Neural crest cell (in vitro differentiated cells): ENCODE measurements at regions not wholly inside any gene's neighbourhood (a gene's known extent, or its start where the extent isn't known, plus 50 kb on each side); places are given as distances from the start of the nearest gene placed in this dataset.
"Not testable (repeated sequence)": the region's sequence is repeated elsewhere in the genome, so short reads cannot be mapped to it uniquely, and the experiment has no call there.

Experiments used
- DNase-seq: peaks from one replicate; pipeline ENCODE4 v3.0.0; 2021; ENCODE audit warnings: low read depth, mixed read lengths, low spot score
- H3K27ac Mint-ChIP-seq: one replicate; pipeline ENCODE4 v1.8.0; 2021; ENCODE audit warnings: mild to moderate bottlenecking, mixed read lengths; ENCODE audit not compliant: unreplicated experiment
- H3K27me3 Mint-ChIP-seq: 2 replicates; pipeline ENCODE4 v1.8.0; 2021; ENCODE audit warnings: low read depth, mild to moderate bottlenecking, mixed read lengths
- H3K36me3 Mint-ChIP-seq: 2 replicates; pipeline ENCODE4 v1.8.0; 2021; ENCODE audit warnings: low read depth, mild to moderate bottlenecking, mixed read lengths
- H3K4me1 Mint-ChIP-seq: 2 replicates; pipeline ENCODE4 v1.8.0; 2021; ENCODE audit warnings: mixed read lengths
- H3K4me3 Mint-ChIP-seq: one replicate; pipeline ENCODE4 v1.8.0; 2021; ENCODE audit warnings: mild to moderate bottlenecking, mixed read lengths
- H3K9me3 Mint-ChIP-seq: 2 replicates; pipeline ENCODE4 v1.8.0; 2021; ENCODE audit warnings: mixed read lengths
- CTCF ChIP-seq: fragments of 200-600 bp; sonication (generic); conservative IDR thresholded peaks from 2 replicates; pipeline ENCODE4 v1.5.0; 2021; ENCODE audit warnings: antibody characterized with exemption, mild to moderate bottlenecking

DNA sequence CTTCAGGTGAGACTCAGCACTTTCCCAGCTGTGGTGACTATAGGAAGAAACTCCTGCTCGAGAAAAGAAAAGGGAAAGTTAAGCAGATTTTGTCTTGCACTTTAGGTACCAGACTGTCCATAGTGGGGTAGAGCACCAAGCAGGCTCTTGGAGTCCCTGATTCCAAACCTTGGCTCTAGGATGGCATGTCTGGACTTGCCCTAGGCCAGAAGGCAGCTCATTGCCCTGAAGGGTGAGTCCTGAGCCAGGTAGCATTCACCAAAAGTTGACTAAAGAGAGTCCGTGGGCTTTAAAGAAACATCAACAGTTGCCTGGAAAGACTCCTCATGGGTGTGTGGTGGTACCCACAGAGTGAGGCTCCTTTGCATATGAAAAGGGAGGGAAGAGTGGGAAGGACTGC, 145.2 kb upstream of the SNX7 start:
- H3K9me3 Mint-ChIP-seq, result peaks cover 11% of the 10 kb centered on the region
- H3K27me3 Mint-ChIP-seq, result no peaks in the 10 kb centered on the region
- H3K4me3 Mint-ChIP-seq, result no peak overlapping the region
- H3K36me3 Mint-ChIP-seq, result peaks cover 6% of the 10 kb centered on the region
- no peak overlapping the region for H3K27ac Mint-ChIP-seq
- no peak for DNase-seq
- no peaks in the 10 kb centered on the region for H3K4me1 Mint-ChIP-seq
- TF ChIP-seq CTCF, result no peak

DNA sequence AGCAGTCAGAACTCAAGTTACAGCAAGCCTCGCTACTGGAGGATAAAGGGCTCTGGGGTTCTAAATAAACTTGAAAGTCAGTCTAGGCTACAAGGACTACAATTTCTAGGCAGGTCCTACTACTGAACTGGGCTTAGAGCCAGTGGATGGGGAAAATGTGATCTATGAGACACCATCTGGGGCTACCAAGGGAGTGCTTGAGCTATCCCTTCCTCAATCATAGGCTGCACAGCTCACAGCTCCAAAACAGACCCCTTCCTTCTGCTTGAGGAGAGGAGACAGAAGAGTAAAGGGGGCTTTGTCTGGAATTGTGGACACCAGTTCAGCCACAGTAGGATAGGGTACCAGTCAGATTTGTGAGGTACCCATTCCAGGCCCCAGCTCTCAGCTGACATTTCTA, 145.8 kb upstream of the SNX7 start:
- H3K27me3 Mint-ChIP-seq, result no peaks in the 10 kb centered on the region
- no peaks in the 10 kb centered on the region for H3K4me1 Mint-ChIP-seq
- H3K4me3 Mint-ChIP-seq, result no peak overlapping the region
- TF ChIP-seq CTCF, result no peak
- no peak for DNase-seq
- peaks cover 6% of the 10 kb centered on the region for H3K36me3 Mint-ChIP-seq
- no peak overlapping the region for H3K27ac Mint-ChIP-seq
- H3K9me3 Mint-ChIP-seq, result peaks cover 11% of the 10 kb centered on the region

GRCh38 chr1:98512216-98512615, 149.3 kb upstream of the SNX7 start:
- peaks cover 19% of the 10 kb centered on the region for H3K9me3 Mint-ChIP-seq
- not testable (repeated sequence) for H3K4me3 Mint-ChIP-seq, H3K36me3 Mint-ChIP-seq, H3K4me1 Mint-ChIP-seq, H3K27ac Mint-ChIP-seq, DNase-seq, H3K27me3 Mint-ChIP-seq

- H3K27ac Mint-ChIP-seq, result no peak overlapping the region
These were observed 157.8 kb upstream of the SNX7 start for GRCh38 chr1:98503771-98504170.

DNA sequence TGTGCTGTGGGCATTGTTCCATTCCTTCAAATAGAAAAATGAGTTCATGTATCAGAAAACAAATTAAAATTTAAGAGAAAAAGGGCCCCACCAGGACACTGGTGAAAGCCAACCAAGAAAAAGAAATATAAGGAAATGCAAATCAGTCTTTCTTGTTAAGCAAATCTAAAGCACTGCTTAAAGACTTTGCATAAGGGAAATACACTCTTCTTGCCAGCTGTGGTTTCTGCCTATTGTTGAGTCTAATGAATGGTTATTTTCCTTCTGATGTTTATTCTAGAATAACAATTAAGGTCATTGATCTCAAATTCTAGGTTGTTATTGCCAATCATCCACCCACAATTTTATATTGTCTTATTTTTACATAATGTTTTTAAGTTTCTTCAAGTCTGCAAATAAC, 158.6 kb upstream of the SNX7 start:
- DNase-seq, result no peak
- Mint-ChIP-seq H3K27me3 (no peaks in the 10 kb centered on the region), H3K36me3 (peaks cover 2% of the 10 kb centered on the region), H3K27ac (no peak overlapping the region), H3K4me1 (no peaks in the 10 kb centered on the region), H3K4me3 (no peak overlapping the region), H3K9me3 (peaks cover 13% of the 10 kb centered on the region)
- TF ChIP-seq CTCF, result no peak

More at GRCh38 chr1:98503771-98504170, 157.8 kb upstream of the SNX7 start:
- no peak for TF ChIP-seq CTCF
- H3K9me3 Mint-ChIP-seq, result peaks cover 16% of the 10 kb centered on the region
- no peaks in the 10 kb centered on the region for H3K4me1 Mint-ChIP-seq
- H3K27me3 Mint-ChIP-seq, result no peaks in the 10 kb centered on the region
- no peak for DNase-seq
- H3K36me3 Mint-ChIP-seq, result peaks cover 2% of the 10 kb centered on the region
- H3K4me3 Mint-ChIP-seq, result no peak overlapping the region

- TF ChIP-seq CTCF, result no peak
- no peak for DNase-seq
- no peaks in the 10 kb centered on the region for H3K27me3 Mint-ChIP-seq
- H3K9me3 Mint-ChIP-seq, result no peaks in the 10 kb centered on the region
- H3K27ac Mint-ChIP-seq, result no peak overlapping the region
- H3K4me3 Mint-ChIP-seq, result no peak overlapping the region
- H3K36me3 Mint-ChIP-seq, result no peaks in the 10 kb centered on the region
- no peaks in the 10 kb centered on the region for H3K4me1 Mint-ChIP-seq
These were observed 161.2 kb upstream of the SNX7 start for GRCh38 chr1:98500324-98500723.
